ENCODE measurements at regions not wholly inside any gene's neighbourhood (a gene's known extent, or its start where the extent isn't known, plus 50 kb on each side); places are given as distances from the start of the nearest gene placed in this dataset.
"Not testable (repeated sequence)": the region's sequence is repeated elsewhere in the genome, so short reads cannot be mapped to it uniquely, and the experiment has no call there.

DNA sequence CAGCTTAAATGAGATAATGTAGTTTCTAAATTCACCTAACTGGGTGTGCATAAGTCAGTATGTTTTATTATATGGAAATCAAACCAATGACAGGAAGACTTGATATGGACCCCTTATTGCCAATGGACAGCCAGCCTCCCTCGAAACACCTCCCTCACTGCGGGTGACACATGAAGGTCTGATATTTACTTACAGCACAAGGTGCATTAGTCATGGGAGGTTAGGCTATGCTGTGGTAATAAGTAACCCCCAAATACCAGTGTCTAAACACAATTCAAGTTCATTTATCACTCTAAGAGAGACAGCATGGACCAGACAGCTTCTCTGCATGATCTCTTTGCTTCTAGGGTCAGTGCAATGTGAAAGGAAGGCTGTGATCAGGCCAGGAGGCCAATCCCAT lies 126.0 kb upstream of the KCNJ6 start:
- no peak for DNase-seq

DNA sequence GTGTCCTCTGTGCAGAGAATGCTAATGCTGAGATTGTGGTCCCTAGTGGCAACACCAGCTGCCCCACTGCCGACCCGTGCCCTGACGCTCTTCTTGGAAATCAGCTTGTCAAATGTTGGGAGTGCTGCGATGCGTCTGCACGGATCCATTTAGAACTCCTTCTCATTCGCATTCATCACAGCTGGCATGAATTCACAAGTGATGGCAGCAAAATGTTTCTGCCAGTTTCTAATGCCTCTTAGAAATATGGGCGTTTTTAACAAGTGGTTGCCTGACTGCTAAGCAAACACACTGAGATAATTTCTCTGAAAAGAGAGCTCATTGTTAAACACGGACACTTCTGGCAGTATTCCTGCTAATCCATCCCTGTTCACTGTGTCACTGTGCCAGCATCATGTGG lies 131.9 kb upstream of the KCNJ6 start:
- DNase-seq = peak; percentile 79

DNA sequence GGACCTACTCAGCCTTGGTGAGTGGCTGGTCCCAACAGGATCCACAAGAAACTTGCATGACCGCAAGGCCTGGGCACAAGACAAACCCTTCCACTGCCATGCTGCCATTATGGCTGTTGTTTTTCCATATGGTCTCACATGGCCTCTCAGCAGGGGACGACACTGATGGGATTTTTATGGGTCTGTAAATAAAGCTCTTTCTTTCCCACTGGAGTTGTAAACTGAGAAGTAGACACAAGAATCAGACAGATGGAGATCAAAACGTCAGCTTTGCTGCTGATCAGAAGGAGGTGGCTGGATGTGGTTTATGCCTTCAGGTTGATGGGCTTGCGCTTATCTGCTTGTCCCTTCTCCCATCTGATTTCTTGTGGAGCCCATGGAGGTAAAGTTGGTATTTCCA lies 138.1 kb upstream of the KCNJ6 start:
- no peak for DNase-seq

DNA sequence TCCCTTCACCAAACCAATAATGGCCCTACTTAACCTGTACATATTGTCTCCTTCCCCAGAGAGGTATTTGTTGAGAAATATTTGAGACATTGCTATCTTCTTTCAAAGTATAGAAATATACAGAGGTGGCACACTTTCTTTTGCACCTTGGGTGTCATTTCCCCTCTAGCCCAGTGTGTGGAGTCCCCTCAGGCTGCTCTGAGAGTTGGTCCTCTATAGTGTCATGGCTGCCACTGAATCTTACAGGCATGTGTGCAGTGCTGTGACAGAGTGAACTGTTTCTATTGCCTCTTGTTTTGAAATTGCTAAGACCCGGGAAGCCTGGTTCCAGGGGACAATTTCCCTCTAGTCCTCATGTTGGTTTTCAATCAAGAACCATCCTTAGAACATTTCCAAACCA lies 140.2 kb upstream of the KCNJ6 start:
- DNase-seq = no peak

DNA sequence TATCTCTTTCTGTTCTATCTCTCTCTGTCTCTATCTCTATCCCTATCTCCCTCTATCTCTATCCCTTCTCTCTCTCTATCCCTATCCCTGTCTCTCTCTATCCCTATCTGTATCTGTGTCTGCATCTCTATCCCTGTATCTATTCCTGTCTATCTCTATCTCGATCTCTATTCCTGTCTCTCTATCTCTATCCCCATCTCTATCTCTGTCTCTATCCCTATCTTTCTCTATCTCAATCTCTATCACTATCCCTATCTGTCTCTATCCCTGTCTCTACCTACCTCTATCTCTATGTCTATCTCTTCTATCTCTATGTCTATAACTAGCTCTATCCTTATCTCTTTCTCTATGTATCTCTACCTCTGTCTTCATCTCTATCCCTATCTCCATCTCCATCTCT lies 141.4 kb upstream of the KCNJ6 start:
- DNase-seq = no peak

DNA sequence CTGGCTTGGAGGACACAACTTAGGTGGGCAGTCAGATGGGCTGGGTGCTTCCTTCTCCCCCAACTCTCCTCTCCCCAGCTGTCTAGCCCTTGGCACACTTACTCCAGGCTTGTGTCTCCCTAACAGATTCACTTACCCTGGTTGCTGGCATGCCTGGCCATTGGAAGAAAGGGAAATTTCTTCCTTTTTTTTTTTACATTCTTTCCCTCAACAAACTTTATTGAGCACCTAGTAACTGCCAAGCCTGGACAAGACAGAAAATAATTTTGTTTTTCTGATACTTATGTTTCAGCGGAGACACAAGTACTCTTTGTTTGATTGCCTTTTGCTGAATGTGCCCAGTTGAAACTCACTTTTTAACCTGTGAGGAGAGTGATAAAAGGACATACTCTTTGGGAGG lies 144.3 kb upstream of the KCNJ6 start:
- DNase-seq = no peak

DNA sequence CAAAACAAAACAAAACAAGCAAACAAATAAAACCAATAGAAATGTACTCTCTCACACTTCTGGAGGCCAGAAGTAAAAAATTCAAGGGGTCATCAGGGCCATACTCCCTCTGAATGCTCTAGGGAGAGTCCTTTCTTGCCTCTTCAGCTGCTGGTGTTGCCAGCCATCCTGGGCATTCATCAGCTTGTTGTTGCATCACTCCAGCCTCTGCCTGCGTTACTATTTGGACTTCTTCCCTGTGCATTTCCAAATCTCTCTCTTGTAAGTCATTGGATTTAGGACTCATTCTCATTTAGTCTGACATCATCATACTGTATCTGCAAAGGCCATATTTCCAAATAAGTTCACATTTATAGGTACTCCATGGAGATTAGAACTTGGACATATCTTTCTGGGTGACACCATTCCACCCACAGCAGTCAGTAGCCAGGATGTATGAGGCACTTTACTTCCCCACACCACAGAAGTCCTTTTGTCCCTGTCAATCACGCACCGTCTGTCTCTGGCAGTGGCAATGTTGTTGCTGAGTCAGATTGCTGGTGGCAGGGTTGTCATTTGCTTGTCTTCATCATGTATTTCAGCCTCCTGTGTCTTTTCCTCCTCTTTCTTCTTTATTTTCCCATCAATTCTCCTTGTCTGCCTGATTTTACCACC lies 151.0 kb upstream of the KCNJ6 start:
- no peak for DNase-seq

DNA sequence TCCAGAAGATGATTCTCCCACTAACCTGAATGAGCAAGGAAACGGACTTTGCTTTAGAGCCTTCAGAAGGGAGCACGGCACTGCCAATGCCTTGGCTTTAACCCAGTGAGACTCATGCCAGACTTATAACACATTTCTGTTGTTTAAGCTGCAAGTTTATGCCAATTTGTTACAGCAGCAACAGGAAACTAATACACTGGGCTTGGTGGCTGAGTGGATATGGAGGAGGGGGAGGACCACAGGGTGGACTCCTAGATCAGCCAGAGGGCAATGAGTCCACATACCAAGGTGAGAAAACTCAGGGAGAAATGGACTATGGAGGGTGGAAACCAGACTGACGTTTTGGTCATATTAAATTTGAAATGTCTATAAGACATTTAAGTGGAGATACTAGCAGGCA lies 156.2 kb upstream of the KCNJ6 start:
- no peak for DNase-seq

DNA sequence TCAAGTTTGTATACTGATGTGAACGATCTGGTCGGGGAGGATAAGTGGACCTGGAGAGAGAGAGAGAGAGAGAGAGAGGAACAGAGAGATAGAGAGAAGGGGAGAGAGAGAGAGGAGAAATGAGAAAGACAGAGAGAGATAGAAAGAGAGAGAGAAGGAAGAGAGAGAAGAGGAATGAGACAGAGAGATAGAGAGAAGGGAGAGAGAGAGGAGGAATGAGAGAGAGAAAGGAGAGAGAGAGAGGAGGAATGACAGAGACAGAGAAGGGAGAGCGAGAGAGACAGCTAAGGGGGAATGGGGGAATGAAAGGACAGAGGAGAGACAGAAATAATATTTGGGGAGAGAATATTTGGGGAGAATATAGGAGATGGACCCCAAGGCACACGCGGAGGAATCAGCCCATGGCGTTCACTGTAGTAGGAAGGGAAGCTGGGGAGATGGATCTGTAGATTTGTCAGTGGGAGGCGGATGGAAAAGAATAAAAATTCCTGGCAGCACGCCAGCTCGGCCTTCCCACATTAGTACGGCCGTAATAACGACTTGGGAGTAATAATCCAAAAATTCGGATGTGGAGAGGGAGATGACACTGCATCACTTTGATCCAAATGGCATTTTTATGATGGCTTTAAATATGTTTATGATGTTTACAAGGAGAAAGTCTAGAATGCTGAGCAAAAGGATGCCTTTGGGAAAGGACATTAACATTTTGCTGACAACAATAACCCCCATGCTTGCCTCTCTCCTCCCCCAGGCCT lies 159.8 kb upstream of the KCNJ6 start:
- no peak for DNase-seq

DNA sequence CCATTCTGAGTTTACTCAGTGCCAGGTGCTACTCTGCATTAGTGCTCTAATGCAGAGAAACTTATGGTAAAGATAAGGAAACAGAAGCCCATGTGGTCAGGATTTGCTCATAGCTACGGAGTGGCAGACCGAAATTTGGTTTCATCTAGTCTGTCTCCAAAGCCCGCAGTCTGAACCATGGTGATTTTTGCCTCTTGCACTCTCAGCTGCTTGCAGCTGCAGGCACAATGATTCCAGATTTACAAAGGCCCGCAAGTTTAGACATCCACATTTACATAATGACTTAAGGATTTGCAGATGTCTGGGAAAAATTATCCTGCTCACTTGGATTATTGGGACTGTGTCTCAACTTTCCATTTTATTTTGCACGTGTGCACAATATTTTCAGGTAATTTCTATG lies 161.3 kb upstream of the KCNJ6 start:
- no peak for DNase-seq

DNA sequence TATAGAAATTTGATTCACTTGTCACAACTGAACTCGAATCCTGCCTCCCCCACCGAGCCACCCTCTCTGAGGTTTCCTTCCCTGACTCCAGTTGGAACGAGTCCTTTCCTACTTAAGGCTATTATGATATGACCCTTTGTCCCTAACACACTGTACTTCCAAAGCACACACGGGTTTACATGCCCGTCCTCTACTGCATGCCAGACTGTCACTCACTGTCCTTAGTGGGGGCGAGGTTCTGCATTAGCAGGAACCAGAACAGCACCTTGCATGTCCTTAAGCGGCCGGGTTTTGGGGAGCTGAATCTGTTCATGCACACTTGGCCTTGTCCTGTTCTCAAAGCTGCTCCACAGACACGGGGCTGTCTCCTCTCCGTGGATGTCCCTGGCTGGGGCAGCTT lies 164.6 kb upstream of the KCNJ6 start:
- no peak for DNase-seq

DNA sequence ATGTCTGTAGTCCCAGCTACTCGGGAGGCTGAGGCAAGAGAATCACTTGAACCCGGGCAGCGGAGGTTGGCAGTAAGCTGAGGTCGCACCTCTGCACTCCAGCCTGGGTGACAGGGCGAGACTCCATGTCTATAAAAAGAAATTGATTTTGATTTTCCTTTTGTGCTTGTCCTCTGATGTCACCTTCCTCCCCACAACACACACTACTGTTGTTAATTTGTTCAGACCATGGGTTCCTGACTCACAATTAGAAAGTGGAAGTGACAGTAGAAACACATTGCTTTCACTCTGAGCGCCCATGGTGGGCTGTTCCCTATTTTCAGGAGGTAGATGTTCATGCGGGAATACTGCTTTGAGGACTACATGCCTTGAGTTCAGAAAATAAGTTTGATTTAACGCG lies 165.5 kb upstream of the KCNJ6 start:
- no peak for DNase-seq

DNA sequence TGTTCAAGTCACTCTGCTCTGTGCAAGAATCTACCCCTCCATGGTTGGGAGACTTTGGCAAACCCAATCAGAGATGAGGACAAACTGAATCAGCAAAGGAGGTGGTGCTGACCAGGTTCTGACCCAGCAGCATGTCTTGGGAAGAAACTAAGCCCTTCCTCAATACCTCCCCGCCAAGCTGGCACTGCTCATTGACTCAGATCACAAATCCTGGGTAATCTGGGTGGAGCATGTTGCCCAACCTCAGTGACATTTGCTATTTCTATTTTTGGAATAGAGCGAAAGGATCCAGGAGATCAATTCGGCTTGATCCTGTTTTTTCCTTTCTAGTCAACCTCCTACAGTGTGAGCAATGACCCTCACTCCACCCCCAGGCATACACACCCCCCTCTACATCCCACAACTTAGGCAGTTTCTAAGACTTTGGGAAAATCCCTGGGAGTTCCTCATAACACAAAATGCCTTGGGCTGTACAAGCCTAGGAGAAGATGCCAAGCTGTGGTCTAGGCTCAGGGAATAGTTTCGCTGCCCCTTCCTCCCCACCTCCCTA lies 166.8 kb upstream of the KCNJ6 start:
- DNase-seq = no peak

DNA sequence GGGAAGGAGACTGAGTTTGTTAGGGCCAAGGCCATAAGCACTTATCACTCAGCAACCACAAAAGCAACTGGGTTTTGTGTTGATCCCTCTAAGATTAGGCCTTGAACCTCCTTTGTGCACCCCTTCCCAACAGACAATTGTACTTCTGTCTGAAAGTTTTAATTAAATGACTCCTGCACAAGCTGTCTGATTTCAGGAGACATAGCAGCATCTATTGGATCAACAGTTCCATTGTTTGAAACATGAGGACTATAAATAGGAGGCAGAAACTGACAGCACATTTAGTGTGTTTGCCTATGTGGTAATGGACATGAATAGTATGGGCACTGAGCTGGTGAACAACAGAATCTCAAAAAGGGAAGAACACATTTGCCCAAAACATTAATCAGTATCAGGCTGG lies 167.3 kb upstream of the KCNJ6 start:
- peak; percentile 3 for DNase-seq

DNA sequence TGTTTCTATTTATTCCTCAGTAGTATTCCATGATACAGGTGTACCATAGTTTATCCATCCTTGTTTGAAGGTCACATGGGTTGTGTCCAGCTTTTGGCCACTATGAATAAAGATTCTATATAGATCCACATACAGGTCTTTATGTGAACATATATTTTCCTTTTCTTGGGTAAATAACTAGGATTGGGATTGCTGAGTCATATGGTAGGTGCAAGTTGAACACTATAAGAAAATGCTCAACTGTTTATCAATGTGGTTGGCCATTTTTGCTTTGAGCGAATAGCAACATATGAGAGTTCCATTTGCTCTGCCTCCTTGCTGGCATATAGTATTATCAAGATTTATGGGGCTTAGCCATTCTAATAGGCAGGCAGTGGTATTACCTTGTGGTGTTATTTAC lies 170.2 kb upstream of the KCNJ15 start:
- no peak for DNase-seq

DNA sequence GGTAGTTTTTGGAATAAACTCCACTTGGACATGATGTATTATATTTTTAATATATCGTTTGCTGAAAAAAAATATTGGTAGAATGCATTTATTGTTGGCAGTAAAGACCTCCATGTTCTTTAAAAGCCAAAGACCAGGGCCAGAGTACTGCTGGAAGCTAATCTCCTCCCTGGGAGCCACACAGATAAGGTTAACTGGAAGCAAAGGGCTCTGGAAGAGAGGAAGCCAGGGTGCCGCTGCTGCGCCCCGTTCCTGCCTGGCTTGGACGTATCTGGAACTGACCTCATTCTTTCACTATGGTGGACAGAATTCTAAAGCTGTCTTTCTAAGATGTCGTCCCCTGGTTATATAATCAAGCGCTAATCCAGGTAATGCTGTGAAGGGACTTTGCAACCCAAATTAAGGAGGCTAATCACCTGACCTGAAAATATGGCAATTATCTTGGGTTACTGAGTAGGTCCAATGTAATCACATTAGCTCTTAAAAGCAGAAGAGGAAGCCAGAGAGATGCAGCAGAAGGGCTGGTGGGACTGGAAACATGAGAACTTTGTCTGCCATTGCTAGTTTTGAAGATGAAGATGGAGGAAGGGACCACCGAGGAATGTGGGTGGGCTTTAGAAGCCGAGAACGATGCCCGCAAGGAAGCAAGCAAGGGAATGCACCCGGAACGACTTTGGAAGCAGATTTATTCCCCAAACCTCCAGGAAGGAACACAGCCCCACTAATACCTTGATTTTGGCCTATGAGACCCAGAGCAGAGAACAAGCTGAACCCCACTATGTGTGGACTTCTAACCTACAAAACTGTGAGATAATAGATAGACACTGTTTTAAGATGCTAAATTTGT lies 167.7 kb upstream of the KCNJ15 start:
- DNase-seq = no peak

DNA sequence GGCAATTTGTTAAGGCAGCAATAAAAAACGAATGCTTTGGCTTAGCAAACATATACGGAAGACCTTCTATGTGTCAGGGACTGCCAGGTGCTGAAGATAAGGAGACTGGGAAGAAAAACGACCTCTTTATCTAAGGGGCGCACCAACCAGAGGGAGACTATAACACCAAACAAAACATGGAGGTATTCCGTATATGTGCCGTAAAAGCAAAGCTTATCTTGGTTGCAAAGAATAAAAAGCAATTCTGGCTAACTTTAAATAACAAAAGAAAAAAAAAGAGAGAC lies 167.1 kb upstream of the KCNJ15 start:
- DNase-seq = no peak

DNA sequence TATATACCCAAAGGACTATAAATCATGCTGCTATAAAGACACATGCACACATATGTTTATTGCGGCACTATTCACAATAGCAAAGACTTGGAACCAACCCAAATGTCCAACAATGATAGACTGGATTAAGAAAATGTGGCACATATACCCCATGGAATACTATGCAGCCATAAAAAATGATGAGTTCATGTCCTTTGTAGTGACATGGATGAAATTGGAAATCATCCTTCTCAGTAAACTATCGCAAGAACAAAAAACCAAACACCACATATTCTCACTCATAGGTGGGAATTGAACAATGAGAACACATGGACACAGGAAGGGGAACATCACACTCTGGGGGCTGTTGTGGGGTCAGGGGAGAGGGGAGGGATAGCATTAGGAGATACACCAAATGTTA lies 165.7 kb upstream of the KCNJ15 start:
- DNase-seq = not testable (repeated sequence)

DNA sequence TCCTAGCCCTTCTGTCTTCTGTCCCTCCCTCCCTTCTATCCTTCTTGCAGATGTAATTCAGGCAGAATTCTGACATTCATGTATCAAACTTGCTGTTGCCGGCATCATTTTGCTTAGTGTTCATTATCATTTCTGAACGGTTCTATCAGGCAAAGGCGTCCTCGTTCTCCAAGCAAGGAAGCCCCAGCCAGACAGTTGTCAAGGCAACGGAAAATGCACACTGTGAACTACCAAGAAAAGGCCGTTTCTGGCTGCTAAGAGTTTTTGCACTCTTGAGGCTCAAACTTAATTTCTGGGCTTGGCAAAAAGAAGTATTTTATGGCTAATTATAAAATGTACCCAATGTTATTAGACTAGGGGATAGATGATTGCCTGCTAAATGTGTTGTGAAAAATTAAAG lies 164.7 kb upstream of the KCNJ15 start:
- DNase-seq = no peak

DNA sequence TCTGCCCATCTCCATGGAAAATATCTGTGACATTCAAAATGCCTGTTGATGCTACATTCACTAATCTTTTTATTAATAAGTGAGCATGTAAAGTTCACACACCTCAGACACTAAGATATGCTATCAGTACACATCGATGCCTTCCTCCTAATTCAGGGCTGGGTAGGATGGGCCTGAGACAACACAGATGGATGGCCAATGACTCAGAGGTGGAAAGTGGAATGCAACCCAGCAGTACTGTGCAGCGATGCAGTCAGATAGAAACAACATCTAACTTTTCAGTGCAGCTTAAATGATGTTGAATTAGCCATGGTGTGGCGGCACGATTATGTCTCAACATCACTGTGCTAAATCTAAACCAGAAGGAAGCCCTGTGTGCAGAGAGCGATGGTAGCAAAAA lies 161.6 kb upstream of the KCNJ15 start:
- no peak for DNase-seq

DNA sequence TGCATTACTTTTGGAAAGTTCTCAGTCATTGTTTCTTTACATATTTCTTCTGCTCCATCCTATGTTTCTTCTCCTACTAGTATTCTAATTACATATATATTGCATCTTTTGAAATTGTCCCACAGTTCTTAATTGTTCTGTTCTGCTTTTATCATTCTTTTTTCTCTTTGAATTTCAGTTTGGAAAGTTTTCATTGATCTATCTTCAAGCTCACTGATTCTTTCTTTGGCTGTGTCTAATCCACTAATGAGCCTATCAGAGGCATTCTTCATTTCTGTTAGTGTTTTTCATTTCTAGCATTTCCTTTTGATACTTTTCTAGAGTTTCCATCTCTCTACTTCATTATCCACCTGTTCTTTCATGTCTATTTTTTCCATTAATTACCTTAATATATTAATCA lies 159.0 kb upstream of the KCNJ15 start:
- no peak for DNase-seq

DNA sequence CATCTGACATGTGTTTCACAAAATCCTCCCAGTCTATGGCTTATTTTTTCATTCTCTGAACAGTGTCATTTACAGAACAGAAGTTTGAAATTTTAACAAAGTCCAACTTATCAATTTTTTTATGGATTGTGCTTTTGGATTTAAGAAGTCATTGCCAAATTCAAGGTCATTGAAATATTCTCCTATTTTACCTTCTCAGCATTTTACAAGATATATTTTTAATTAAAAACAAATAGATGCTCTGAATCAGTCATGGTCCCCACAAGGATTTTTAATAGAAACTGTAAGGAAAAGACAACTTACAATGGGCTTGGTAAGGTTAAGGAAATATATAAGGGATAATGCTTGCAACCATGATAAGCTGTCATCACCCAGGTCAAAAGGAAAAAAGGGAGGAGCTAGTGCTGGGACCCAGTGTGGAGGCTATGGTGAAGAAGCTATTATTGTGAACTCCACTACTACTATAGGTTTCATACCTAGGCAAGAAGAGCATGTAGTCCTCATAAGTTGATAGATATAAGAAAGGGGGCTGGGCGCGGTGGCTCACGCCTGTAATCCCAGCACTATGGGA lies 144.5 kb upstream of the KCNJ15 start:
- no peak for DNase-seq

DNA sequence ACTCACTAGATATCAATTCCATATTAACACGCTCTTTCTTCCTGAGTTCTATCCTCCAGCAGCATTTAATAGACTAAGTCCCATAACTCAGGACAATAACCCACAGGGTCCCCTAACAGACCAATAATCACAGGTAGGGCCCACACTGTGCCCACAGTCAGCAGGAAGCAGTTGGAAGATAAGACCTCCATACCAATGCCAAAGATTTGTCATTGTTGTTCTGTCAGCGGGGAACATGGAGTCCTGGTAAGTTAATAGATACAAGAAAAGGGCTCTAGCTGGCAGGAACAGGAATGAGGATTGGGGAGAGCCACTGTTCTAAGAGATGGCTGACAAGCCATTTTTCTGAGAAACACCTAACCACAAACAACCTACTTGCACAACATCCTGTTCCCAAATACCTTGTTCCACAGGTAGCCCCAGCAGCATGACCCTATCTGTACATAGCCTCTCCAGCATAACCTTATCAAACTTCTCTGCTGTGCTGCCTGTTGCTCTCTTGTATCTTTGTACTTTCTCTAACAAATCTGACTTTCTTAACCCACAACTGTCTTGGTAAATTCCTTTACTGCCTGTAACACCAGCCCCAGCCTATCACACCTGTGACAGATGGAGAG lies 142.0 kb upstream of the KCNJ15 start:
- no peak for DNase-seq
